ENCODE measurements at regions not wholly inside any gene's neighbourhood (a gene's known extent, or its start where the extent isn't known, plus 50 kb on each side); places are given as distances from the start of the nearest gene placed in this dataset.
A peak's percentile ranks its signal among the peaks of the same experiment; 100 is the strongest.

DNA sequence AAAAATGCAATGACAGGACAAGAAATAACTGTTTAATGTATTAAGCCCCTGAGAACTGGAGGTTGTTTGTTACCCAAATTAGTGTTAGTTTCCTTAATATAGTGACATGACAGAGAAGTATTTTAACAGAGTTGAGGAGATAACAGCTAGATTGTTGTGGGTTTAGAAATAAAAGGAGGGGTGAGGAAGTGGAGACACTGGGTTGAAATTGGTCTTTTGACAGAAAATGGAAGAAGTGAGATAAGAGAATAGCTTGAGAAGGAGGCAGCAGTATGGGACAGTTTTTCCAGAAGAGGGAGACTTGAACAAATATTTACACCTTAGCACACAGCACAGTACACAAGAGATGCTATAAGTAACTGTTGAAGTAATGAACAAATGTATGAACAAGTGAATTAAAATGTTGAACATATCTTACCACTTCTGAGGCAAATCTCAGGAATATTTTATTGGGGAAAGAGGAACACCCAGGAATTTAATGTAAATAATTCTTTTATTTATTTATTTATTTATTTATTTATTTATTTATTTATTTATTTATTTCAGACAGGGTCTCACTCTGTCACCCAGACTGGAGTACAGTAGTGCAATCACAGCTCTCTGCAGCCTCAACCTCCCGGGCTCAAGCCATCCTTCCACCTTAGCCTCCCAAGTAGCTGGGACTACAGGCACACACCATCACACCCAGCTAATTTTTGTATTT is 58.0 kb upstream of the EGFL6 start:
- TF ChIP-seq, protein P1, sequence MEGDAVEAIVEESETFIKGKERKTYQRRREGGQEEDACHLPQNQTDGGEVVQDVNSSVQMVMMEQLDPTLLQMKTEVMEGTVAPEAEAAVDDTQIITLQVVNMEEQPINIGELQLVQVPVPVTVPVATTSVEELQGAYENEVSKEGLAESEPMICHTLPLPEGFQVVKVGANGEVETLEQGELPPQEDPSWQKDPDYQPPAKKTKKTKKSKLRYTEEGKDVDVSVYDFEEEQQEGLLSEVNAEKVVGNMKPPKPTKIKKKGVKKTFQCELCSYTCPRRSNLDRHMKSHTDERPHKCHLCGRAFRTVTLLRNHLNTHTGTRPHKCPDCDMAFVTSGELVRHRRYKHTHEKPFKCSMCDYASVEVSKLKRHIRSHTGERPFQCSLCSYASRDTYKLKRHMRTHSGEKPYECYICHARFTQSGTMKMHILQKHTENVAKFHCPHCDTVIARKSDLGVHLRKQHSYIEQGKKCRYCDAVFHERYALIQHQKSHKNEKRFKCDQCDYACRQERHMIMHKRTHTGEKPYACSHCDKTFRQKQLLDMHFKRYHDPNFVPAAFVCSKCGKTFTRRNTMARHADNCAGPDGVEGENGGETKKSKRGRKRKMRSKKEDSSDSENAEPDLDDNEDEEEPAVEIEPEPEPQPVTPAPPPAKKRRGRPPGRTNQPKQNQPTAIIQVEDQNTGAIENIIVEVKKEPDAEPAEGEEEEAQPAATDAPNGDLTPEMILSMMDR (IDR thresholded peaks at IDR 0.05; ENCODE audit: borderline replicate concordance, extremely low read depth, insufficient read depth): no peak
- FAIRE-seq: no peak
- H3K27ac ChIP-seq (ENCODE audit: low read depth in 2 of 2, low read length in 2 of 2): no peak overlapping the region
- H3K9me3 ChIP-seq (ENCODE audit: control insufficient read depth in 2 of 3, insufficient read depth in 1 of 3, low read length in 3 of 3): no peaks in the 10 kb centered on the region
- no peaks in the 10 kb centered on the region for H3K36me3 ChIP-seq (ENCODE audit: control insufficient read depth in 2 of 3, insufficient read depth in 3 of 3, low read length in 3 of 3)
- no peak for DNase-seq
- no peaks in the 10 kb centered on the region for H3K27me3 ChIP-seq (ENCODE audit: control insufficient read depth, insufficient read depth, low read length)
- intact Hi-C loops (cut with DNase I): no loop called here
- H3K4me3 ChIP-seq (ENCODE audit: low read length in 3 of 3): no peak overlapping the region
- no peaks in the 10 kb centered on the region for H3K4me1 ChIP-seq (ENCODE audit: control insufficient read depth in 2 of 3, insufficient read depth in 2 of 3, low read depth in 1 of 3, low read length in 3 of 3)
- H3K9ac ChIP-seq (ENCODE audit: low read length in 3 of 3): no peak overlapping the region

DNA sequence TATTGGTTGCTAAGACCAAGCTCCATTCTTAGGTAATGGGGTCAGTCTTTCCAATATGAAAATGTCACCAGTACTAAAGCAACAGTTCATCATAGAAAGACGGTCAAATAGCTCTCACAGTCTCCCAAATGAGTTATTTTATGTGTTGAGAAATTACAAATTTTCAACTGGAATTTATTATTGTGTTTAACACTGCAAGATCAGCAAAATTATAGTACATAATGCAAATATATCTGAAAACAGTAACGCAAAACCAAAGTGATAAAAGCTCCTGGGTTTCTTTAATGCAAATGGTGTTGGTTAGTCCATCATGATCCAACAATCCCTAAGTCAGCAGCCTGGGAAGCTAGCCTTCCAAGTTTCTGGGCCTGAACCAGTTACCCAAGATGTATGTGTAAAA is 61.5 kb upstream of the EGFL6 start:
- no peak overlapping the region for H3K9ac ChIP-seq (ENCODE audit: low read length in 3 of 3)
- no peaks in the 10 kb centered on the region for H3K4me1 ChIP-seq (ENCODE audit: control insufficient read depth in 2 of 3, insufficient read depth in 2 of 3, low read depth in 1 of 3, low read length in 3 of 3)
- no peak overlapping the region for H3K27ac ChIP-seq (ENCODE audit: low read depth in 2 of 2, low read length in 2 of 2)
- no peak for FAIRE-seq
- no peak overlapping the region for H3K4me3 ChIP-seq (ENCODE audit: low read length in 3 of 3)
- intact Hi-C loops (cut with DNase I): loop anchor here (10.0 kb wide), 2 partner anchors 137 to 527 kb away; no protein-coding TSS in a partner anchor
- peaks cover 3% of the 10 kb centered on the region for H3K27me3 ChIP-seq (ENCODE audit: control insufficient read depth, insufficient read depth, low read length)
- DNase-seq: no peak
- H3K9me3 ChIP-seq (ENCODE audit: control insufficient read depth in 2 of 3, insufficient read depth in 1 of 3, low read length in 3 of 3): no peaks in the 10 kb centered on the region
- TF ChIP-seq, protein P1 (IDR thresholded peaks at IDR 0.05; ENCODE audit: borderline replicate concordance, extremely low read depth, insufficient read depth): no peak
- H3K36me3 ChIP-seq (ENCODE audit: control insufficient read depth in 2 of 3, insufficient read depth in 3 of 3, low read length in 3 of 3): no peaks in the 10 kb centered on the region

DNA sequence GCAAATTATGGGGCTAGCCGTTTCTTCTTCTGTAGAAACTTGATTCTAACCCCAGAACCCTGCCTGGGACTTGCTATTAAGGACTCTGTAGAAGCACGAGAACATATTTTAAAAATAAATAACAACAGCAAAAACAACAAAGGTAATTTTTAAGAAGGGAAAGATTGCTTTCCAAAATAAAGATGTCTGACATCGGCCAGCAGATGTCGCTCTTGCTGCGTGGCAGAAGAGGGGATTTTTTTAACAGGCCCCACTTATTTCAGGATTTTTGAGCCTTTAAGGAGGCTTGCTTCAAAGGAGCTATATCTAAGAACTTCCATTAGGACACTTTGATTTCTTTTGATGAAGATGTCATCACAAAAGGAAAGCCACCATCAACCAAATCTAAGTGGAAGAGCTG is 62.8 kb upstream of the EGFL6 start:
- peak in 4 of 5 donors; percentile 31 to 65 (median 45) for DNase-seq
- TF ChIP-seq, protein P1 (IDR thresholded peaks at IDR 0.05; ENCODE audit: borderline replicate concordance, extremely low read depth, insufficient read depth): peak; percentile 65
- no peaks in the 10 kb centered on the region for H3K4me1 ChIP-seq (ENCODE audit: control insufficient read depth in 2 of 3, insufficient read depth in 2 of 3, low read depth in 1 of 3, low read length in 3 of 3)
- intact Hi-C loops (cut with DNase I): loop anchor here (10.0 kb wide), 2 partner anchors 138 to 528 kb away; no protein-coding TSS in a partner anchor
- H3K36me3 ChIP-seq (ENCODE audit: control insufficient read depth in 2 of 3, insufficient read depth in 3 of 3, low read length in 3 of 3): no peaks in the 10 kb centered on the region
- no peak overlapping the region for H3K9ac ChIP-seq (ENCODE audit: low read length in 3 of 3)
- no peak overlapping the region for H3K4me3 ChIP-seq (ENCODE audit: low read length in 3 of 3)
- FAIRE-seq: peak; percentile 86
- H3K27me3 ChIP-seq (ENCODE audit: control insufficient read depth, insufficient read depth, low read length): peaks cover 3% of the 10 kb centered on the region
- no peaks in the 10 kb centered on the region for H3K9me3 ChIP-seq (ENCODE audit: control insufficient read depth in 2 of 3, insufficient read depth in 1 of 3, low read length in 3 of 3)
- H3K27ac ChIP-seq (ENCODE audit: low read depth in 2 of 2, low read length in 2 of 2): no peak overlapping the region
